ENCODE measurements at regions not wholly inside any gene's neighbourhood (a gene's known extent, or its start where the extent isn't known, plus 50 kb on each side); places are given as distances from the start of the nearest gene placed in this dataset.

GRCh38 chr3:28745916-28746617 is 397.4 kb upstream of the AZI2 start:
- no peaks in the 10 kb centered on the region for H3K4me1 ChIP-seq
- Mint-ChIP-seq H3K4me1 (peaks cover 7% of the 10 kb centered on the region), H3K36me3 (peaks cover 2% of the 10 kb centered on the region), H3K27me3 (ENCODE audit: insufficient read depth, low read depth) (no peaks in the 10 kb centered on the region), H3K4me3 (no peak overlapping the region), H3K27ac (no peak overlapping the region), H3K9me3 (peaks cover 15% of the 10 kb centered on the region)
- no peaks in the 10 kb centered on the region for H3F3A ChIP-seq (ENCODE audit: low read depth)
- no peak for DNase-seq (ENCODE audit: low spot score)
- H3K79me2 ChIP-seq (ENCODE audit: low read depth): no peaks in the 10 kb centered on the region
- no peak overlapping the region for H3K4me2 ChIP-seq
- TF ChIP-seq CTCF (IDR thresholded peaks at IDR 0.05) (no peak), EZH2 (IDR thresholded peaks at IDR 0.05) (no peak), EZH2phosphoT487 (IDR thresholded peaks at IDR 0.05) (no peak)
- no peaks in the 10 kb centered on the region for H3K36me3 ChIP-seq
- H4K20me1 ChIP-seq (ENCODE audit: low read depth): no peaks in the 10 kb centered on the region
- no peak overlapping the region for H3K4me3 ChIP-seq
- H3K27me3 ChIP-seq: no peaks in the 10 kb centered on the region
- no peak overlapping the region for H2AFZ ChIP-seq (replicated peaks)
- H3K9me3 ChIP-seq (ENCODE audit: low read depth): no peaks in the 10 kb centered on the region
- H3K9ac ChIP-seq: no peak overlapping the region
- H3K27ac ChIP-seq: no peak overlapping the region

DNA sequence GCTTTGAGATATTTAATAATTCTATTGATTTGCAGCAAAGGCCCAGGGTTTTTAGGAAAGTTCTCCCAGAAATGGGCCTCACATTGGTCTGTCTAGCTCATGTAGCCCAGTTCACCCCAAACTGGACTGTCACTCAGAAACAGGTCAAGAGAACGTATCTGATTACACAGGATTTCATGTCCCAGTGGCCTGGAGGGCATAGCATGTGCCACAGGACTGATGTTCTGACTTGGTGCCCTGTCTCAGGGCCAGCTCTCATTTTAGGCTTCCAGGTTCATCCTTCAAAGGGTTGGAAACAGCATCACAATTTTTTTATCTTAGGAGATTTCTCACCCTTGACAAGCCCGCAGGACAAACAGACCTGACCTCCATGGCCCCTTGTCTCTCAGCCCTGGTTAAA is 398.4 kb upstream of the AZI2 start:
- Histone ChIP-seq H3K4me2 (no peak overlapping the region), H3K27ac (no peak overlapping the region), H4K20me1 (ENCODE audit: low read depth) (no peaks in the 10 kb centered on the region), H3F3A (ENCODE audit: low read depth) (no peaks in the 10 kb centered on the region), H3K9me3 (ENCODE audit: low read depth) (no peaks in the 10 kb centered on the region), H3K36me3 (no peaks in the 10 kb centered on the region), H2AFZ (replicated peaks) (no peak overlapping the region), H3K79me2 (ENCODE audit: low read depth) (no peaks in the 10 kb centered on the region), H3K4me3 (no peak overlapping the region), H3K9ac (no peak overlapping the region), H3K4me1 (no peaks in the 10 kb centered on the region), H3K27me3 (no peaks in the 10 kb centered on the region)
- Mint-ChIP-seq H3K36me3 (peaks cover 2% of the 10 kb centered on the region), H3K4me1 (peaks cover 7% of the 10 kb centered on the region), H3K27me3 (ENCODE audit: insufficient read depth, low read depth) (no peaks in the 10 kb centered on the region), H3K9me3 (peaks cover 23% of the 10 kb centered on the region), H3K27ac (no peak overlapping the region), H3K4me3 (no peak overlapping the region)
- DNase-seq (ENCODE audit: low spot score): no peak
- TF ChIP-seq EZH2phosphoT487 (IDR thresholded peaks at IDR 0.05) (no peak), CTCF (IDR thresholded peaks at IDR 0.05) (no peak), EZH2 (IDR thresholded peaks at IDR 0.05) (no peak)

DNA sequence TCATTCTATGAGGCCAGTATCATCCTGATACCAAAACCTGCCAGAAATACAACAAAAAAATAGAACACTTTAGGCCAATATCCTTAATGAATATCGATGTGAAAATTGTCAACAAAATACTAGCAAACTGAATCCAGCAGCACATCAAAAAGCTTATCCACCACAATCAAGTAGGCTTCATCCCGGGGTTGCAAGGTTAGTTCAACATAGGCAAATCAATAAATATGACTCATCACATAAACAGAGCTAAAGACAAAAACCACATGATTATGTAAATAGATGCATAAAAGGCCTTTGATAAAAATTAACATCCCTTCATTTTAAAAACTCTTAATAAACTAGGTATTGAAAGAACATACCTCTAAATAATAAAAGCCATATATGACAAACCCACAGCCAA is 403.2 kb upstream of the AZI2 start:
- no peak for TF ChIP-seq EZH2phosphoT487 (IDR thresholded peaks at IDR 0.05)
- TF ChIP-seq CTCF (IDR thresholded peaks at IDR 0.05): no peak
- no peak for TF ChIP-seq EZH2 (IDR thresholded peaks at IDR 0.05)
- Histone ChIP-seq H3K4me3 (no peak overlapping the region), H3K4me1 (no peaks in the 10 kb centered on the region), H3F3A (ENCODE audit: low read depth) (no peaks in the 10 kb centered on the region), H3K4me2 (no peak overlapping the region), H3K27ac (no peak overlapping the region), H3K27me3 (no peaks in the 10 kb centered on the region), H3K9ac (no peak overlapping the region), H4K20me1 (ENCODE audit: low read depth) (no peaks in the 10 kb centered on the region), H2AFZ (replicated peaks) (no peak overlapping the region), H3K79me2 (ENCODE audit: low read depth) (no peaks in the 10 kb centered on the region), H3K9me3 (ENCODE audit: low read depth) (no peaks in the 10 kb centered on the region), H3K36me3 (no peaks in the 10 kb centered on the region)
- Mint-ChIP-seq H3K9me3 (peaks cover 29% of the 10 kb centered on the region), H3K4me1 (no peaks in the 10 kb centered on the region), H3K36me3 (peaks cover 2% of the 10 kb centered on the region), H3K27ac (no peak overlapping the region), H3K4me3 (no peak overlapping the region), H3K27me3 (ENCODE audit: insufficient read depth, low read depth) (peaks cover 3% of the 10 kb centered on the region)
- no peak for DNase-seq (ENCODE audit: low spot score)
